ENCODE measurements at regions not wholly inside any gene's neighbourhood (a gene's known extent, or its start where the extent isn't known, plus 50 kb on each side); places are given as distances from the start of the nearest gene placed in this dataset.
"Not testable (repeated sequence)": the region's sequence is repeated elsewhere in the genome, so short reads cannot be mapped to it uniquely, and the experiment has no call there.

- not testable (repeated sequence) for H2AFZ ChIP-seq (ENCODE audit: low read depth, low read length, severe bottlenecking); H3K9me3 ChIP-seq (ENCODE audit: insufficient read depth, low read length); H3K27ac ChIP-seq (ENCODE audit: low read depth, low read length); H4K20me1 ChIP-seq (ENCODE audit: low read depth, low read length); H3K27me3 ChIP-seq (ENCODE audit: low read length); H3K4me3 ChIP-seq (ENCODE audit: insufficient read depth, low read length, poor library complexity, severe bottlenecking); H3K9ac ChIP-seq (ENCODE audit: low read length); H3K36me3 ChIP-seq (ENCODE audit: low read length); H3K4me2 ChIP-seq (ENCODE audit: low read depth, low read length, poor library complexity, severe bottlenecking); H3K79me2 ChIP-seq (ENCODE audit: insufficient read depth, low read length); H3F3A ChIP-seq (ENCODE audit: insufficient read depth); H3K9me2 ChIP-seq (replicated peaks; ENCODE audit: insufficient read depth, low read length)
These were observed 53.7 kb upstream of the METTL14 start for GRCh38 chr4:118631321-118632050.

DNA sequence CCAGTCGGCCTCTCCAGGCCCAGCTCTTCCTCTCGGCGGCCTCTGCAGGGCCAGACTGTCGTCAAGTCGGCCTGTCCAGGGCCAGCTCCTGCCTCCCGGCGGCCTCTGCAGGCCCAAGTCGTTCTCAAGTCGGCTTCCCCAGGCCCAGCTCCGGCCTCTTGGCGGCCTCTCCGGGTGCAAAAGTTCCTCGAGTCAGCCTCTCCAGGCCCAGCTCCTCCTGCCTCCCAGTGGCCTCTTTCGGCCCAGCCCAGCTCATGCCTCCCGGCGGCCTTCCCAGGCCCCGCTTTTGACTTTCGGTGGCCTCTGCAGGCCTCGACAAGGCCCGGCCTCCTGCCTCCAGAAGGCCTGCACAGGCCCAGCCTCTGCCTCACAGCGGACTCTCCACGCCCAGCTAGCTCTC lies 51.7 kb upstream of the METTL14 start:
- not testable (repeated sequence) for H2AFZ ChIP-seq (ENCODE audit: low read depth, low read length, severe bottlenecking); H3K9me2 ChIP-seq (replicated peaks; ENCODE audit: insufficient read depth, low read length); H3K9me3 ChIP-seq (ENCODE audit: insufficient read depth, low read length); H3K9ac ChIP-seq (ENCODE audit: low read length); H3F3A ChIP-seq (ENCODE audit: insufficient read depth); H3K79me2 ChIP-seq (ENCODE audit: insufficient read depth, low read length); H3K27ac ChIP-seq (ENCODE audit: low read depth, low read length); H3K27me3 ChIP-seq (ENCODE audit: low read length); H3K4me3 ChIP-seq (ENCODE audit: insufficient read depth, low read length, poor library complexity, severe bottlenecking); H3K4me2 ChIP-seq (ENCODE audit: low read depth, low read length, poor library complexity, severe bottlenecking); H3K36me3 ChIP-seq (ENCODE audit: low read length); H4K20me1 ChIP-seq (ENCODE audit: low read depth, low read length)

GRCh38 chr4:118634126-118634875 lies 50.9 kb upstream of the METTL14 start:
- H3K9ac ChIP-seq (ENCODE audit: low read length); H3K27ac ChIP-seq (ENCODE audit: low read depth, low read length); H3F3A ChIP-seq (ENCODE audit: insufficient read depth); H4K20me1 ChIP-seq (ENCODE audit: low read depth, low read length); H3K4me3 ChIP-seq (ENCODE audit: insufficient read depth, low read length, poor library complexity, severe bottlenecking); H3K9me3 ChIP-seq (ENCODE audit: insufficient read depth, low read length); H3K79me2 ChIP-seq (ENCODE audit: insufficient read depth, low read length); H2AFZ ChIP-seq (ENCODE audit: low read depth, low read length, severe bottlenecking); H3K9me2 ChIP-seq (replicated peaks; ENCODE audit: insufficient read depth, low read length); H3K27me3 ChIP-seq (ENCODE audit: low read length); H3K36me3 ChIP-seq (ENCODE audit: low read length); H3K4me2 ChIP-seq (ENCODE audit: low read depth, low read length, poor library complexity, severe bottlenecking): not testable (repeated sequence)
